ENCODE measurements at regions not wholly inside any gene's neighbourhood (a gene's known extent, or its start where the extent isn't known, plus 50 kb on each side); places are given as distances from the start of the nearest gene placed in this dataset.

DNA sequence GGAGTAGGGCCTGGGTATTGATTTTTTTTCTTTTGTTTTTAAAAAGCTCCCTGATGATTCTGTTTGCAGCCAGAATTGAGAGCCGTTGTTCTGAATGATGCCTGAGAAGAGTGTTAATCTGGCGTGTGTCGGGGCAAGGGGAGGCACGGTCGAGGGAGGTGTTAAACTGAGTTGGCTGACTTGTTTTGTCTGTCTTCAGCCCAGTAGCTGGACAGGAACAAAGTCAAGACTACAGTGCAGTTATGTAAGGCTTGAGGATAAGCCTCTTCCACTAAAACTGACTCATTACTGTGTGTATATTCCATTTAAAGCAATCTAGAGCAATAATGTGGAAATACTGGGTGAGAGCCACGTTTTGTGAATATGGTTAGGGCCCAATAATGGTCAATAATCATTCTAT lies 119.0 kb upstream of the DLG1 start:
- TF ChIP-seq SUZ12 (IDR thresholded peaks at IDR 0.05) (no peak), NFRKB (IDR thresholded peaks at IDR 0.05) (no peak), FOXK2 (IDR thresholded peaks at IDR 0.05) (no peak), FOXM1 (IDR thresholded peaks at IDR 0.05; ENCODE audit: borderline replicate concordance) (no peak), ZNF384 (IDR thresholded peaks at IDR 0.05) (no peak), SP1 (IDR thresholded peaks at IDR 0.05) (no peak), BHLHE40 (IDR thresholded peaks at IDR 0.05; ENCODE audit: borderline replicate concordance) (no peak), FOXA1 (IDR thresholded peaks at IDR 0.05) (no peak), TARDBP (IDR thresholded peaks at IDR 0.05) (no peak), PKNOX1 (IDR thresholded peaks at IDR 0.05) (no peak), L3MBTL2 (conservative IDR thresholded peaks at IDR 0.05) (no peak), HDGF (IDR thresholded peaks at IDR 0.05; ENCODE audit: borderline replicate concordance) (no peak), ARNT (IDR thresholded peaks at IDR 0.05) (no peak), ELF4 (IDR thresholded peaks at IDR 0.05) (no peak)

All from HEK293T (cell line).